HG03439 (cell line): ENCODE measurements at regions not wholly inside any gene's neighbourhood (a gene's known extent, or its start where the extent isn't known, plus 50 kb on each side); places are given as distances from the start of the nearest gene placed in this dataset.
"Not testable (repeated sequence)": the region's sequence is repeated elsewhere in the genome, so short reads cannot be mapped to it uniquely, and the experiment has no call there.

Source experiments
- ATAC-seq: cut with Tn5 transposase; IDR thresholded peaks from one replicate; pipeline ENCODE4 v1.9.1; 2021; ENCODE audit warnings: mild to moderate bottlenecking, moderate library complexity; ENCODE audit not compliant: unreplicated experiment

DNA sequence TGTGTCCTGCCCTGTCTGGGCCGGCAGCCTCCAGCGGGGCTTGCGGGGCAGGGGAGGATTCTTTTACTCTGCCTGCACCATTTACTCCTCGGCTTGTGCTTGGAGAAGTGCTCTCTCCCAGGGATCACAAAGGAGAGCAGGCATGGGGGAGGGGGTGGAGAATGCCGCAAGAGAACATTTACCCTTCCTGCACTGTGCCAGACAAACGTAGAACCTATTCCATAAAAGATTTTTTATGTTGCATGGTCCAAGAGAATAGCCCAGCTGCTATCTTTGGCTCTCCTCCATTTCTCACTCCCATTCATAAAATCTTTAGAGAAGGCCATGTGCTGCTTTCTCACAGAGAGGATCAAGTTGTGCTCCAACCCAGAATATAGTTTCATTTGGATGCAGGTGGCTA is 159.4 kb downstream of the SPTSSA start:
- no peak for ATAC-seq

DNA sequence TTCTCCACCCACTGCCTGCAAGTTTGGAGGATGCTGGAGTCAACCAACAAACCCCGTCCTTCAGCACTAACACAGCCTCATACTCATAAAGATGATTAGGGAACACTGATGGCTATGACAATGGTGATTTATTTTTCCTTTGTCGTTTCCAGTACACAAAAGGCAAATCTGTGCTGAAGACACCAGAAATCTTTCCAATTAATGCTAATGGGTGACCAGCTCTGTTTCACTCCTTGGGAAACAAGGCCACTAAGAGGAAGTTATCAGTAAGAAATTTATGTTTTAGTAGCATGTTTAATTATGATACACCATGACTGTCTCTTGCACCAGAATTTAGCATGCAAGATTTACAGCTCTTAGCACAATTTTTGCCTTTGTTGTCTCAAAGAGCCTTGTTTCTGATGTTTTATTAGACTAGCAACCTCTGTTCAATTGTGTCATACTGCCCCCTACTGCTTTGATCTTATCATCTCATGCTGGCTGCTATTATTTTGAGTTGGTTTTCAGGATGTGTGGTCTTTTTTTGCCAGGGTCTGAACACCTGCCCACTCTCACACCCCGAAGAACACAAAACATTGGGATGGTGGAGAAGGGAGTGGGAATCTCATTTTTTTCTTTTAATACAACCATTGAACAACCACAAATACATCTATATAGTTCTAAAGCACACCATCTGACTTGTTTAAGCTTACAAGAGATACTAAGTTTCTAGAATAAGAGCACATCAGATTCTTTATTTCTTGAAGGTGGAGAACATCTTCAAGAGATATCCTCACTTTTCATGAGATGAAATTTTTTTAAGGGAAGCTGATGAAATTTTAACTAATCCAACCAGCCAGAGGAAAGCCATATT is 160.9 kb downstream of the SPTSSA start:
- no peak for ATAC-seq

DNA sequence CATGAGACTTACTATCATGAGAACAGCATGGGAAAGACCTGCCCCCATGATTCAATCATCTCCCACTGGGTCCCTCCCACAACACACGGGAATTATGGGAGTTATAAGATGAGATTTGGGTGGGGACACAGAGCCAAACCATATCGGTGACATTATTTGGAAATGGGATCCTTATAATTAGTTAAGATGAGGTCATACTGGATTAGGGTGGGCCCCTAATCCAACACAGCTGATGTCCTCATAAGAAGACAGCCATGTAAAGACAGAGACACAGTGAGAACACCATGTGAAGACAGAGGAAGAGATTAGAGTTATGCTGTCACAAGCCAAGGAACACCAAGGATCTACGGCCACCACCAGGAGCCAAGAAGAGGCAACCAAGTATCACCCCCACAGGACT is 161.7 kb downstream of the SPTSSA start:
- no peak for ATAC-seq

DNA sequence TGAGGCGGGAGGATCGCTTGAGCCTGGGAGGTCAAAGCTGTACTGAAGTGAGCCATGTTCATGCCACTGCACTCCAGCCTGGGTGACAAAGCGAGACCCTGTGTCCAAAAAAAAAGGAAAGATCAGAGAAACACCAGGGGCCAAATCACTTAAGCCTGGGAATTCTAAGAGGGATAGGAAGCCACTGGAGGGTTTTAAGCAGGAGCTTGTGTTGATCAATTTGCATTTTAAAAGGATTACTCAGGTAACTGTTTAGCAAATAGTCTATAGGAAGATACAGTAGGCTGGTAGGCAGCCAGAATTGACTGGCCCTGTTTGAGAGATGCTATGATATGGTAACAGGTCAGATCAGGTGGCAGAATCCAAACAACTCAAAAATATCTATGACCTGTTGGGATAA is 162.7 kb downstream of the SPTSSA start:
- no peak for ATAC-seq

DNA sequence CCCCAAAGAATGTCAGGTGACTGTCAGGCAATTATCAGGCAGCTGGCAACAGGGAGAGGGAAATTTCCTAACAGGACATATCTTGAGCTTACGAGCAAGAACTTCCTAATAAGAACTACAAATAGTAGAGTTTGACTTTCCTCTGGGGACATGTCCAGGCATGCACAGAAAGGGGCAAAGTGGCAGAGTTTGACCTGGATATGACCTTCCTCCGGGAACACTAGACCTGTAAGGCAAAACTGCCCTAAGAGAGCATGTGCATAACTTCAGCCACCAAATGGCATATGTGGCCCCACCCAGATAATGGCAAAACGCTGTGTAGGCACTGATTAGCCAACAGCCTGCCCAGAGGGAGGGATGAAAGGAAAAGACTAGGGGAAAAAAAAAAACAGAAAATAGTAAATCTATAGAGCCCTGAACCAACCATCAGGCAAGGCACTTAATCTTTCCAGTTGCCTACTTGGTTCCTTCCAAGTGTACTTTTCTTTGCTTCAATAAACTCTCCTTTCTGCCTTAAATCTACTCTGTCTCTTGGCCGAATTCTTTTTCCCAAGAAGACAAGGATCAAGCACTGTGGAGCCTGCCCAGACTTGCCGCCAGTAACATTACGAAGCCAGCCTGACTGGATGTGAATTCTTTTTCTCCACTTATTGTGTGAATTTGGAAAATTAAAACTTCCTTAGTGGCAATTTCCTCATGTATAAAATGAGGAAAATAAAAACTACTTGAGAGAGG is 164.1 kb downstream of the SPTSSA start:
- ATAC-seq = no peak

DNA sequence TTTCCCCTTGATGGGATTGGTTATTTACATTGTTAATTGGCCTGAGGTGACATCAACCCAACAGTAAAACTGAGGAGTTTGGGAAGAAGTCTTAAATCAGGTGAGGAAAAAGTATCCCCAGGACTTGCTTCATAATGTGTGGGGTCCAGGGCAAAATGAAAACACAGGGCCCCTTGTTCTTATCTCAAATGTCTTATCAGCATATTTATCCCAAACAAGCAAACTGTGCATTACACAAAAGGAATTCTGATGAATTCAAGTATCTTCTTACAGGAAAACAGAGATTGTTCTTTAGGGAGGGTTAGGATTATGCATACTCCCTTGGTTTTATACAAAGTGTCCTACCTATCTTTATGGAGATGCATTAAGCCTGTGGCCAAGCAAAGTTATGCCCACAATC is 178.4 kb downstream of the SPTSSA start:
- ATAC-seq = no peak

DNA sequence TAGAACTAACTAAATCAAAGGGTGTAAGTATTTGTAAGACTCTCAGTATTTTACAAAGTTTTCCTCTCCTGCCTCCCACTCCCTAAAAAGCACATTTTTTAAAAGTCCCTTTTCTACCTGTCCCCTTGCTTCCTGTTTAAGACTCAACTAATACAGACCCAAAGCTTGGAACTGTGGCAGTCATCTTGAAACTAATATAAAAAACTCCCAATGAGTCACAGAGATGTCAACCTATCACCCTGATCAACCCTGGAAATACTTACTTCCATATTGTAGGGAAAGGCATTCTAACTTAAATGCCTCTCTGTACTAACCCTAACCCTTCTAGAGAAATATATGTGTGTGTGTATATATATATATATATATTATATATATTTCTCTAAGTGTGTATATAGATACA is 184.8 kb downstream of the SPTSSA start:
- ATAC-seq = no peak

DNA sequence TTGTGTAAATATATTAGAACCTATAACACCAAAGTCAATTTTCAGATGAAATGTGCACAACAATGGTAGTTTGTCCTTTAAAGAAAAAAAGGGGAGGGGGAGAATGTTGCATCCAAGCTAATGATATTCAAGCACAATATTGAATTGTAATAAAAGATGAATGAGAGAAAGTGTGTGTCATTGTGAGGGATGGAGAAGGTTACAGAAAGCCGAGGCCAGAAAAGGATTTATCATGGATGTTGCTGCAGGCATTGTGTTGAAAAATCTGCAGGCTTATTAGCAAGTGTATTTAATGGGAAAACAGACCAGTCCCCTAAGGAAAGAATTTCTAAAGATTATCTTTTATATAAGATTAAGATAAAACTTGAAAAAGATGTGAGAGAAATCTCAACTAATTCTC is 186.5 kb downstream of the SPTSSA start:
- no peak for ATAC-seq

DNA sequence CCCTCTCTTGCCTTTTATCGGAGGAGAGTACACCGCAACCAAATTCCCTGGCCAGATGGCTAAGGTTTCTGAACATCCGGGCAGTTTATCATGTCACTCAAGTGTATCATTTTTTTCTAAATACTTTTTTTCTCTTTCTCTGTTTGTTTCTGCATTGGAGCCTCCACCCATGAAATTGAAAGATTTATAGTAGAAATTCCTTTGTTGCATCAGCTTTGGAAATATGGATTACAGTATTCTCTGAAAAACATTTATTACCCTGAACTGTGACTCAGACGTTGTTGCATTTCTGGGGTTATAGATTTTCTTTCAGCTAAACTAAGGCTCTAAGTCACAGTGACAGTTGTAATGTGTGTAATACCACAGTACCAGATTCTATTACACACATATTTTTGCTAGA is 187.0 kb downstream of the SPTSSA start:
- no peak for ATAC-seq

DNA sequence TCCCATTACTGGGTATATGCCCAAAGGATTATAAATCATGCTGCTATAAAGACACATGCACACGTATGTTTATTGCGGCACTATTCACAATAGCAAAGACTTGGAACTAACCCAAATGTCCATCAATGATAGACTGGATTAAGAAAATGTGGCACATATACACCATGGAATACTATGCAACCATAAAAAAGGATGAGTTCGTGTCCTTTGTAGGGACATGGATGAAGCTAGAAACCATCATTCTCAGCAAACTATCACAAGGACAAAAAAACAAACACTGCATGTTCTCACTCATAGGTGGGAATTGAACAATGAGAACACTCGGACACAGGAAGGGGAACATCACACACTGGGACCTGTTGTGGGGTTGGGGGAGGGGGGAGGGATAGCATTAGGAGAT is 188.3 kb downstream of the SPTSSA start:
- ATAC-seq = not testable (repeated sequence)

DNA sequence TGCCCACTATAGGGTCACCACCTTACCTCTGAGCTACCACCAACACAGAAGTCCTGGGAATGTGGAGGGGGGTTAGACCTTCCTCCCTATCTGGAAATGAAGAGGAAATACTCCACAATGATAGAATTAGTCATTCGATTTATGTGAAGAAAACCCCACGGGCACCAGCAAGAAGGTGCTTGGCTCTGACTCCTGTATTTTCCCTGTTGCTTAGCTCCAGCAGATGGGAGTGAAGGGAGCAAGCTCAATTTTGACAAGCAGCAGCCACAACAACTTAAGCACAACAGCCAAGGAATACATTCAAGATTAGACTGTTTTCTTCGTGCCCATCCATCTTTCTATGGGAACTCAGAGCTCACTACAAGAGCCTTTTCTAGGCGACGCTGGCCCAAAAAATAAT is 191.7 kb downstream of the SPTSSA start:
- no peak for ATAC-seq

DNA sequence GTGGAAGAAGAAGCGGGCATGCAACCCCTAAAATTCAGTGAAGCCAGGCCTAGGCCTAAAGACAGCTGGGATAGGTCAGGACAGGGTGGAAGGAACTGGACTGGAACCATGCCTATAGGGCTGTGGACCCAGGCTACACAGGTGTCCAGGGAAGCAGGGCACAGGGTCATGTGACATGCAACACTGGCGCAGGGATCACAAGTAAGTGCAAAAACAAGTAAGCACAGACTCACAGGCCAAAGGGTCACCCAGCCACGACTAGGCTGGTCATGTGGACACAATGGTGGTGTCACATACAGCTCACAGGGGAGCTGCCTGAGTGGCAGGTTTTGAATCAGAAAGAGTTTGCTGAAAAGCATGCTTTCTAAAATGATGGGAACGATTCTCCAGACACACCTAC is 195.7 kb downstream of the SPTSSA start:
- ATAC-seq = no peak

DNA sequence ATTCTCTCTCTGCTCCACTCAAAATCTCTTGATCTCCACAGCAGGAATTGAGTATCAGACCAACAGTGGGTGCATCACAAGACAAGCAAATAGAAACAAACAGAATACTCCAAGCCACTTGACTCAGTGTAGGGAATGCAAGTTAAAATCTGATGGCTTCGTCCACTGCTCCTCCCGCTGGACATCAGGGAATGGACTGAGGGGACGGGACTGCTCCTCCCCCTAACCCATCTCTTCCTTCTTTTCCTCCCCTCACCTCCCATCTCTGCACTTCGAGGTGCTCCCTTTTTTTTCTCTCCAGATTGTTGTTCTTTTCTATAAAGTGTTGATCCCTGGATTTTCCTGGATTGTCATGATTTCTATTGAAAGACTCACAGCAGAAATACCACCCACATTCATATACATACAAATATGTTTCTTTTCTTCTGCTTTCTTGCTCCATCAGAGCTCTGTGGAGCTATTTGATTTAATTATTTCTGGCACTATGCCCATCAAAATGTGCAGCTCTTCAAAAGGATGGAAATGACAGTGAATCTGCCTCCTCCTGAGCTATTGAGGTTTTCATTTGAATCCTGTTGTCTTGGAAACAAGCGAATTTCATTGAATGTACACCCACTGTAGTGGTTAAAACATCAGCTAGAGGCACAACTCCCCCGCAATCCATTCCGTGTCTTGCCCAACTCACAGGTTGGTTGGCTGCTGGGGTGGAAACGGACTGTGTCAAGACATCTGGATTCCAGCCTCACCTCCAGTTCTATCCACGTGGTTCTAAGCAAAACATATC is 199.7 kb downstream of the SPTSSA start:
- ATAC-seq = no peak

DNA sequence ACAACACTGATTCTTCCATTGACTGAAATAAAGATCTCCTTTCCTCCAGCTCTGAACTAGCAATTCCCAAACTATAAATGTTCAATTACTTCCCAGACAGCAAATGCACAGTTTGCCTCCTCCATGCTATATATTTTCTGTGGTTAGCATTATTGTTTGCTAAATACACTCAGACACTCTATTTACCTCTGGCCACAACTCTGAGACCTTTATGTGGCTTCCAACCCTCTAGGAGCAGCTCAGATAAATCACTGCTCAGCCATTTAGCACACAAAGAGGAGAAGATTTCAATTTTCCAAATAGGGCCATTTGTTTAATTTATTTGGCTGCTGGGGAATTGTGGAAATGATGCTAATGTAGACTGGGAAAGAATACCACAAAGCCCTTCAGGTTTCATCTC is 202.0 kb downstream of the SPTSSA start:
- ATAC-seq = no peak

DNA sequence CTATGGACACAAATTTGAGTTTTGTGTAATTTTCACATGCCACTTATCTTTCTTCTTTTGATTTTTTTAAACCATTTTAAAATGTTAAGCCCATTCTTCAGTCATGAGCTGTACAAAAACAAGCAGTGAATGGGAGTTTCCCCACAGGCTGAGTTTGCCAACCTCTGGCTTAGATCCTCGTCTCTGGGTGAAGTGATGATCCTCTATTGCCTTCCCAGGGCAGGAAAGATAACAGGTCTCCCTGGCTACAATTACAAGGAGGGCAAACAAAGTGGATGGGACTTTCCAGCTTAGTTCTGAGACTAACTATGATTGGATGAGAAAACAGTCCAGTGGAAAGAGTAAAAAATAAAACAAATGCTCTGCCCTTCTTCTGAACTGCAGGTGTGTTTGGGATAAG is 203.7 kb downstream of the SPTSSA start:
- no peak for ATAC-seq

DNA sequence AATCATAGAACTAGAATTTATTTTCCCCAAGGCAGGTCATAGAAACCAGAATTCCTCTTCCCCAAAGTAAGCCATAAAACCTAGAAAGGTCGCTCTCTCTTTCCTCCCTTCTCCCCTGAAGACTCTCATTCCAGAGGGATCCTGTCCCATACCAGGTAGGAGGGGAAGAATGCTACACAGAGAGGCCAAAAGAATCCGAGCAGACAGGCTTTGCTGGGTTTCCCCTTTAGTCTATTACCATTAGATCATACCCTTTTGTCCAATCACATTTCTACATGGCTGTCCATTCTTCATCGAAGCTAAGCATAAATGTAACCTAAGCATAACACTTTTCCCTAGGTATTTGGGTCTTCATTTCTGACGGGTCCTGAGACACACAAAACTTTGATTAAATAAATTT is 204.5 kb downstream of the SPTSSA start:
- no peak for ATAC-seq

DNA sequence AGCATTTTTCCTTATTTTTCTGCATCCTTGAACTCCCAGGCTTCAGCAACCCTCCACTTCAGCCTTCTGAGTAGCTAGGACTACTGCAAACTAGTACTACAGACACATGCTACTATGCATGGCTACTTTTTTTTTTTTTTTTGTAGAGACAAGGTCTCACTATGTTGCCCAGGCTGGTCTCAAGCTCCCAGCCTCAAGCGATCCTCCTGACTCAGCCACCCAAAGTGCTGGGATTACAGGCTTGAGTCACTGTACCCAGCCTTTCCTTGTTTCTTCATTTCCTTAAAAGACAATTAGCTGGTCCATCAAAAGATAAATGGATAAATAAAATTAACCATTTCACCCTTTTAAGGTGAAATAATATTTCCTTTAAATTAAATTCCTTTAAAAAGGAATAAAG is 205.8 kb downstream of the SPTSSA start:
- no peak for ATAC-seq

DNA sequence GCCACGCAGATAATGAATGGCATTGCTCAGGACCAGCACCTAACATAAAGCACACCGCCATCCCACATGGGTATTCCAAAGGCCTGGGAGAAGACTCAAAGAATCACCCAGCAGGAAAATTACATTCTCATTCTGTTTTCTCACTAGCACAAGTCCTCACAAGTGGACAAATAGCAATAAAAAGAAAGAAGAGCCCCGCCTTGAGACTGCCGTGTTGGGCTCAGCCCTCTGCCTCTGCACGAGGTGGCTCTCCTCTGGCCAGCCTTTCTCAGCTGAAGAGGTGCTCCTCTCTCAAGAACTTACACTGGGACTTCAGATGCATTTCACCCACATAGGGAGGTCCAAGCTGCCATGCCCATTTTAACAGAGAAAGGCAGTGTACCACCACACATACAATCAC is 207.5 kb downstream of the SPTSSA start:
- no peak for ATAC-seq

DNA sequence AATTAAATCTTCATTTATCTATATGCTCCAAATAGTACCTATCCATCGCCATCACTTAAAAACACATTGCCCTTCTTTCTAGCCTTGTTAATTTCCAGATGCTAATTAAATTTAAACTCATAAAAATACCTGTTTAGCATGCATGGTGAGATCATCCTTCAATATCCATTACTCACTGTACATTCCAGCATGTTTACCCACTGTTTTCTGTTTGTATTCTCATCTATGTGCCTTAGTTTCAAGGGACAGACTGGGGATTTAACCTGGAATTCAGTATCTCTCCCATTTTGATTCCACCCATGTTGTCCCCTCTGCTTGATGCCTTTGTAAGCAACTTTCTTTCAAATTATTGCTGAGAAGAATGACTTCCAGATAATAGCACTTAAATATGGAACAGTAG is 208.0 kb downstream of the SPTSSA start:
- no peak for ATAC-seq

DNA sequence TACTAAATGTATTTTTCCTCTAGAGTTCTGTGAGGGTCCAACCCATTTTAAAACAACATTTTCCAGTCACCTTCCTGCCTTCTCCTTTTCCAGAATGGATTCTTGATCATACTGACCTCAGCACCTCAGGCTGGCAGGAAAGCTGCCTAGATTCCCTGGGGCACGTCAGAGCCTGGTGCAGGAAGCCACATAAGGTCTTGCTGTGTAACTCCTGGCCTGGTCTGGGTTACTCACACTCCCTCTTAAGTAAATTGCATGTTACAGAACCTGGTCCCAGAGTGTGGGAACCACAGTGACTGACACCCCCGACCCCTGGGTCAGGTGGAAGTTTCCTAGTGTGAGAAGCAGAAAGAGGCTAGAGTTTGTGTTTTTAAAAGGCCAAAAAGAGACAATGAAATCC is 209.8 kb downstream of the SPTSSA start:
- no peak for ATAC-seq

DNA sequence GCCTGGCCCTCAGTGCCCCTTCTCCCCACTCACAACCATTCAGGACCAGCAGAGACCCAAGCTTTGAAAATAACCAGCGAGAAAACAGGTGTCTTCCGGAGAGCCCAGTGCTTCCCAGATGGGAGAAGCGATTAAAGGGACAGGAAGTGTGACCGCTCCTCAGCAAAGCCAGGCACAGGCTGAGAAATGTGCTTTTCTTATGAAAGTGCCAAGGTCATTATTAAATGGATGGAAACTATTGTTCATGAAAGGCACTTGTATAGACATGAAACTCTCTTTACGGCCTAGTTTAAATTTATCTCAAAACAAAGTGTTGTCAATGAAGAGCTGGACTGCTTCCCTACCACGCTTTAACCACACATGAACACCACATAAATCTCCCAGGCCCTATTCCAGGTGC is 210.4 kb downstream of the SPTSSA start:
- ATAC-seq = no peak

DNA sequence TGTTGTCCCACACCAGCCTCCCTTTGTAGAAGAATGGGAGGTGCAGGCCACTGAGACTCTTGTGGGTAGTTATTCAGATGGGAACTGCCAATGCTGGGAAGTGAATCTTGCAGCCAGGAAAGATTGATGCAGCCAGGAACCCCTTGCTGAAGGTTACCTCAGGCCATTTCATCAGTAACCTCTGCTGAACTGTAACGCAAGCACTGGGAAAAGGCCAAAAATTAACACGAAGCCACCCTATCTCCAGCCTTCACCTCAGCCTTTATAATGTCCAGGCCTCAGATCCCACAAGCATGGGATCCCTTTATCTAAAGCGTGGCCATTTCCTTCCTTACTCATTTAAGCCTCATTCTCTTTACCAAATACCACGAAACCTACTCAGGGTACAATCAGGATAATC is 211.1 kb downstream of the SPTSSA start:
- no peak for ATAC-seq
